Upper lobe of right lung (tissue), 1 donor: ENCODE measurements at regions not wholly inside any gene's neighbourhood (a gene's known extent, or its start where the extent isn't known, plus 50 kb on each side); places are given as distances from the start of the nearest gene placed in this dataset.

ENCODE experiments used
- ATAC-seq: fragments of 200-7000 bp; cut with Tn5 transposase; one replicate; pipeline ENCODE4 v1.9.1; 2020; ENCODE audit warnings: mild to moderate bottlenecking, moderate library complexity
- DNase-seq: peaks from one replicate; pipeline ENCODE4 v3.0.0-alpha.2; 2020
- H3K27ac ChIP-seq: fragments of 200-600 bp; one replicate; pipeline ENCODE4 v1.8.0; 2022
- H3K27me3 ChIP-seq: fragments of 200-600 bp; one replicate; pipeline ENCODE4 v1.8.0; 2022; ENCODE audit warnings: mild to moderate bottlenecking
- H3K36me3 ChIP-seq: fragments of 200-600 bp; one replicate; pipeline ENCODE4 v1.8.0; 2022
- H3K4me1 ChIP-seq: fragments of 200-600 bp; one replicate; pipeline ENCODE4 v1.8.0; 2022
- H3K4me3 ChIP-seq: fragments of 200-600 bp; one replicate; pipeline ENCODE4 v1.8.0; 2022; ENCODE audit warnings: mild to moderate bottlenecking
- H3K9me3 ChIP-seq: fragments of 200-600 bp; one replicate; pipeline ENCODE4 v1.8.0; 2022
- CTCF ChIP-seq: fragments of 200-600 bp; IDR thresholded peaks from one replicate; pipeline ENCODE4 v1.8.0; 2022; ENCODE audit warnings: antibody characterized with exemption
- intact Hi-C: fragments of 100-400 bp; cut with DNase I; formaldehyde crosslinking; loops from one replicate; pipeline ENCODE4 v1.11.0; 2022
- donor health status: DM: no; HTN: yes; CAD: no; lungs with severe emphysema.

DNA sequence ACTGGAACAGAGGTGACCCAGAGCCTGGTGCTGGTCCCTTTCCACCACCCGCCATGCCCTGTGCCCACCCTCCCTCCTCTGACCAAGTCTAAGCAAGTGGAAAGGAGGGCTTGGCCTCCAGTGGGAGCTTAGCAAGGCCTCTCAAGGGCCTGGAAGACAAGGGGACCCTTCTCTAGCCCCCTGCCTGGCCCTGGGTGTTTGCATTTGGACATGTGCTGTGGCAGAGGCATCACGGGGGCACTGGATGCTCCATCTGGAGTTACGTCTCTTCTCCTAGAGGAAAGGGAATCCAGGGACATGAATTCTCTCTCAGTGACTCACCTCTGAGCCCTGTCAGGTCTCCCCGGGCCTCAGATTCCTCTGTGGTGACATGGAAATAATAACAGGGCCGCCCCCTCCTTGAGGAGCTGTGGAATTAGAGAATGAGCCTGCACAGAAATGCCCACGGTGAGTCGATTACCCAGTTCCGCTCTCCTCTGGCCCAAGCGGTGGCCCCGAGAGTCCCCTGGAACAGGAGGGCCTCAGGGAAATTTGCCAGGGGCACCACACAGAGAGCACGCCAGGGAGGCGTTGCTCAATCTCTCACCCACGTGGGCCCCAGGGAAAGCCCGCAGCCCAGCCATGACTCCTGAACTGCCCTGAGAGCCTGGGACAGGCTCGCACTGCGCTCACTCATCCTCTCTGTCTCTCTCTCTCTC lies 189.6 kb downstream of the BCOR start:
- peaks cover 3% of the 10 kb centered on the region for H3K4me1 ChIP-seq
- DNase-seq = peak; percentile 84
- no peak overlapping the region for H3K4me3 ChIP-seq
- H3K36me3 ChIP-seq = no peaks in the 10 kb centered on the region
- intact Hi-C loops = no loop called here
- TF ChIP-seq CTCF = no peak
- peak; percentile 91 for ATAC-seq
- H3K27ac ChIP-seq = no peak overlapping the region
- no peaks in the 10 kb centered on the region for H3K9me3 ChIP-seq
- no peaks in the 10 kb centered on the region for H3K27me3 ChIP-seq

DNA sequence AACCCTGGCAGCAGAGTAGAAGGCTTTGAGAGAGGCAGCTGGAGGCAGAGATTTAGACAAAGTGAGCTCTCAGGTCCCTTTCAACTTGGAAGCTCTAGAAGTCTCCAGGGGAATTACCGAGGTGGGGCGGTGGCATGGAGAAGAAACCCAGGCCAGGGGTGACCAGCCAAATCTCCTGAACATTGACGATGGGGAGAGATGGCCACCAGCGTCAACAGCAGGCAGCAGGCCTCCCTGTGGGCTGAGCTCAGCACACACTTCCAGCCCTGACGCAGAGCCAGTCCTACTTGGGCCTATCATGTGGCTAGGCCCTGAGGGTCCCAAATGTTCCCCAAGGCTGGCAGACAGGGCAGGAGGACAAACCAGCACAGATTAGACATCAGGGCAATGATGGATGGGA lies 187.8 kb downstream of the BCOR start:
- Histone ChIP-seq H3K27ac (no peak overlapping the region), H3K27me3 (no peaks in the 10 kb centered on the region), H3K4me3 (no peak overlapping the region), H3K9me3 (no peaks in the 10 kb centered on the region), H3K4me1 (peaks cover 3% of the 10 kb centered on the region), H3K36me3 (no peaks in the 10 kb centered on the region)
- ATAC-seq (no peak), DNase-seq (no peak)
- TF ChIP-seq CTCF = no peak
- intact Hi-C loops = no loop called here

- H3K27ac ChIP-seq = no peak overlapping the region
- H3K4me1 ChIP-seq = peaks cover 3% of the 10 kb centered on the region
- no peak overlapping the region for H3K4me3 ChIP-seq
- no peak for DNase-seq
- intact Hi-C loops = no loop called here
- H3K9me3 ChIP-seq = no peaks in the 10 kb centered on the region
- TF ChIP-seq CTCF = no peak
- no peaks in the 10 kb centered on the region for H3K36me3 ChIP-seq
- H3K27me3 ChIP-seq = no peaks in the 10 kb centered on the region
- ATAC-seq = no peak
These were observed 187.1 kb downstream of the BCOR start for GRCh38 chrX:39910651-39911050.

DNA sequence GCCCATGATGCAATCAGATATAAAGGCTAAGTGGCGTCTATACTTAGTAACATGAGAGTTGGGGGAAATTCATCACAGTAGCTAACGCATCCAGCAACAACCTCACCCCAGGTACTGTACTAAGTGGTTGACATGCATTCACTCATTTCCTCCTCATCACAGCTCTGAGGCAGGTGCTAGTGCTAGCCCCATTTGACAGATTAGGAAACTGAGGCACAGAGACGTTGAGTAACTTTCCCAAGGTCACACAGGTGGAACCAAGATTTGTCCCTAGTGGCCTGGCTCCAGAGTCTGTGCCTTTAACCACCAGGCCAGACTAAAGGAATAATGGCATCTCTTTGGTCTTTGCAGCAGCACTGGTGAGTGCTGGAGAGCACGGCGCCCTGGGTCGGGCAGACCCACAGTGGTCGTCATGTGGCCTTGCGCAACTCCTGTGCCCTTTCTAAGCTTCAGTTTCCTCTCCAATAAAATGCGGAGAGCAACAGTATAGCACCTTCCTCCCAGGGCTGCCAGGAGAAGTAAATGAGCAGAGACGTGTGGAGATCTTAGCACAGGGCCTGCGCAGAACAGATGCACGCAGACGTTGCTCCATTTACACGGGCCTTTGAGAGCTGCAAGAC lies 186.4 kb downstream of the BCOR start:
- Histone ChIP-seq H3K27ac (no peak overlapping the region), H3K36me3 (no peaks in the 10 kb centered on the region), H3K4me3 (no peak overlapping the region), H3K27me3 (no peaks in the 10 kb centered on the region), H3K4me1 (no peaks in the 10 kb centered on the region), H3K9me3 (no peaks in the 10 kb centered on the region)
- ATAC-seq (no peak), DNase-seq (no peak)
- no peak for TF ChIP-seq CTCF
- intact Hi-C loops = no loop called here

GRCh38 chrX:39912126-39912525 lies 185.6 kb downstream of the BCOR start:
- Histone ChIP-seq H3K4me3 (no peak overlapping the region), H3K9me3 (no peaks in the 10 kb centered on the region), H3K36me3 (no peaks in the 10 kb centered on the region), H3K4me1 (no peaks in the 10 kb centered on the region), H3K27me3 (no peaks in the 10 kb centered on the region), H3K27ac (no peak overlapping the region)
- intact Hi-C loops = no loop called here
- TF ChIP-seq CTCF = no peak
- ATAC-seq = no peak
- DNase-seq = no peak
